Glomerular endothelial cell (primary cell): ENCODE measurements at regions not wholly inside any gene's neighbourhood (a gene's known extent, or its start where the extent isn't known, plus 50 kb on each side); places are given as distances from the start of the nearest gene placed in this dataset.
"Not testable (repeated sequence)": the region's sequence is repeated elsewhere in the genome, so short reads cannot be mapped to it uniquely, and the experiment has no call there.

Experiments used
- DNase-seq: peaks from one replicate; pipeline ENCODE4 v3.0.0-alpha.2; 2011; ENCODE audit warnings: low read depth, low spot score; ENCODE audit errors: extremely low read depth

GRCh38 chrX:46235778-46236177 is 309.4 kb downstream of the ZNF674 start:
- DNase-seq, result no peak

GRCh38 chrX:46234775-46235174 is 310.4 kb downstream of the ZNF674 start:
- no peak for DNase-seq

GRCh38 chrX:46228389-46228788 is 316.8 kb downstream of the ZNF674 start:
- DNase-seq, result no peak

- DNase-seq, result no peak
Measured at GRCh38 chrX:46226422-46226821, 318.8 kb downstream of the ZNF674 start.

GRCh38 chrX:46223499-46223898 is 321.7 kb downstream of the ZNF674 start:
- not testable (repeated sequence) for DNase-seq

GRCh38 chrX:46220822-46221221 is 324.4 kb downstream of the ZNF674 start:
- DNase-seq, result no peak

- DNase-seq, result no peak
Measured at GRCh38 chrX:46218373-46218772, 326.8 kb downstream of the ZNF674 start.

GRCh38 chrX:46216406-46216805 is 328.8 kb downstream of the ZNF674 start:
- no peak for DNase-seq

GRCh38 chrX:46211079-46211478 is 334.1 kb downstream of the ZNF674 start:
- DNase-seq, result no peak

GRCh38 chrX:46209768-46210167 is 335.5 kb downstream of the ZNF674 start:
- DNase-seq, result no peak

GRCh38 chrX:46209037-46209436 is 336.2 kb downstream of the ZNF674 start:
- DNase-seq, result no peak

- DNase-seq, result no peak
Measured at GRCh38 chrX:46208225-46208854, 336.9 kb downstream of the ZNF674 start.

- no peak for DNase-seq
Measured at GRCh38 chrX:46204721-46205422, 340.3 kb downstream of the ZNF674 start.

GRCh38 chrX:46202733-46203514 is 342.3 kb downstream of the ZNF674 start:
- DNase-seq, result no peak

- DNase-seq, result no peak
Measured at GRCh38 chrX:46200413-46200812, 344.8 kb downstream of the ZNF674 start.

- DNase-seq, result no peak
Measured at GRCh38 chrX:46198858-46199257, 346.4 kb downstream of the ZNF674 start.

- DNase-seq, result not testable (repeated sequence)
Measured at GRCh38 chrX:46186811-46187106, 358.5 kb downstream of the ZNF674 start.

- DNase-seq, result no peak
Measured at GRCh38 chrX:46185923-46186810, 359.1 kb downstream of the ZNF674 start.

GRCh38 chrX:46184749-46185148 is 360.5 kb downstream of the ZNF674 start:
- DNase-seq, result no peak

- DNase-seq, result no peak
Measured at GRCh38 chrX:46180258-46180687, 364.9 kb downstream of the ZNF674 start.

GRCh38 chrX:46179748-46180147 is 365.5 kb downstream of the ZNF674 start:
- DNase-seq, result no peak
